Fibroblast of the aortic adventitia (primary cell): ENCODE measurements at regions not wholly inside any gene's neighbourhood (a gene's known extent, or its start where the extent isn't known, plus 50 kb on each side); places are given as distances from the start of the nearest gene placed in this dataset.

Source experiments
- DNase-seq: peaks from one replicate; pipeline ENCODE4 v3.0.0-alpha.2; 2010; ENCODE audit warnings: low read depth
- H3K4me3 ChIP-seq: 2 replicates; pipeline ENCODE4 v1.5.1; 2011; ENCODE audit warnings: low read depth, mild to moderate bottlenecking, control low read depth, low read length, moderate library complexity
- TF ChIP-seq, protein P1 (sequence below): IDR thresholded peaks from 2 replicates; pipeline ENCODE4 v1.5.1; 2011; ENCODE audit warnings: mild to moderate bottlenecking, low read length, control low read depth, inconsistent platforms; ENCODE audit not compliant: insufficient read depth

GRCh38 chr5:106727071-106727470, 943.7 kb downstream of the EFNA5 start:
- TF ChIP-seq, protein P1, sequence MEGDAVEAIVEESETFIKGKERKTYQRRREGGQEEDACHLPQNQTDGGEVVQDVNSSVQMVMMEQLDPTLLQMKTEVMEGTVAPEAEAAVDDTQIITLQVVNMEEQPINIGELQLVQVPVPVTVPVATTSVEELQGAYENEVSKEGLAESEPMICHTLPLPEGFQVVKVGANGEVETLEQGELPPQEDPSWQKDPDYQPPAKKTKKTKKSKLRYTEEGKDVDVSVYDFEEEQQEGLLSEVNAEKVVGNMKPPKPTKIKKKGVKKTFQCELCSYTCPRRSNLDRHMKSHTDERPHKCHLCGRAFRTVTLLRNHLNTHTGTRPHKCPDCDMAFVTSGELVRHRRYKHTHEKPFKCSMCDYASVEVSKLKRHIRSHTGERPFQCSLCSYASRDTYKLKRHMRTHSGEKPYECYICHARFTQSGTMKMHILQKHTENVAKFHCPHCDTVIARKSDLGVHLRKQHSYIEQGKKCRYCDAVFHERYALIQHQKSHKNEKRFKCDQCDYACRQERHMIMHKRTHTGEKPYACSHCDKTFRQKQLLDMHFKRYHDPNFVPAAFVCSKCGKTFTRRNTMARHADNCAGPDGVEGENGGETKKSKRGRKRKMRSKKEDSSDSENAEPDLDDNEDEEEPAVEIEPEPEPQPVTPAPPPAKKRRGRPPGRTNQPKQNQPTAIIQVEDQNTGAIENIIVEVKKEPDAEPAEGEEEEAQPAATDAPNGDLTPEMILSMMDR: no peak
- no peak for DNase-seq
- H3K4me3 ChIP-seq: no peak overlapping the region

- DNase-seq: no peak
- TF ChIP-seq, protein P1: no peak
- no peak overlapping the region for H3K4me3 ChIP-seq
Measured at GRCh38 chr5:106720367-106720766, 950.4 kb downstream of the EFNA5 start.

- TF ChIP-seq, protein P1: no peak
- DNase-seq: no peak
- H3K4me3 ChIP-seq: no peak overlapping the region
Measured at GRCh38 chr5:106699796-106700195, 970.9 kb downstream of the EFNA5 start.

- H3K4me3 ChIP-seq: no peak overlapping the region
- DNase-seq: no peak
- TF ChIP-seq, protein P1: no peak
Measured at GRCh38 chr5:106699198-106699597, 971.5 kb downstream of the EFNA5 start.

DNA sequence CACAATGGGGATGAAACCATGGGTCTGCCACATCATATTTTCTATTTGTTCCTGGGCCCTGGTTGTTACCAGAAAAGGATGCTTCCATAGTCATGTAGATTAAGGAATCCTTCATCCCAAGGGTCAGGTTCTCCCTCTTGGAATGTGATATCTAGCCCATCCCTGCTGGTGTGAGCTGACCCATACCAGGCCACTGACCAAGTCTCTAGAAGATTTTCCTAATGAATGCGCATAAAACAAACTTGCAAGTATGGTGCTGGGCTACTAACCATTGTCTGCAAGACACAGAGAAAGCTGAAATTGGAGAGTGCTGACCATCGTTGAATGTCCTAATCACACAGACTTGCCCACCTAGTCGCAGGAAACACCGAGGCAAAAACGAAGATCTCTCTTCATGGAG, 972.6 kb downstream of the EFNA5 start:
- no peak overlapping the region for H3K4me3 ChIP-seq
- TF ChIP-seq, protein P1: no peak
- no peak for DNase-seq

DNA sequence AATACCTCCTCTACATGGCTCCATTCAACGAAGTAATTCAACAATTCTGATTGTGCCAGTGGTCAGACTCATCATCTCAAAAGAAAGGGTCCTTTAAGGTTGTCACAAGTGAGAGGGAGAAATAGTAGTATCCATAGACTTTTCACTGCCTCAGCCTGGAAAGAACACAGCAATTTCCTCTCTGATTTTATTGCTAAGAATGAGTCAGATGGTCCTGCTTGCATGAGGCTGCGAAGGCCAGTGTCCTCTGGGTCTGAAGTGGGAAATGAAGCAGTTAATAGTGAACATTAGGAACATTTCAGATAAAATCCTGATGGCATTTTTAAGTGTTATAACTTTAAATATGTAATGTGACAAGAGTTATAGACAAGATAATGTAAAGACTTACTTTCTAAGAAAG, 979.0 kb downstream of the EFNA5 start:
- TF ChIP-seq, protein P1: no peak
- no peak overlapping the region for H3K4me3 ChIP-seq
- DNase-seq: no peak

DNA sequence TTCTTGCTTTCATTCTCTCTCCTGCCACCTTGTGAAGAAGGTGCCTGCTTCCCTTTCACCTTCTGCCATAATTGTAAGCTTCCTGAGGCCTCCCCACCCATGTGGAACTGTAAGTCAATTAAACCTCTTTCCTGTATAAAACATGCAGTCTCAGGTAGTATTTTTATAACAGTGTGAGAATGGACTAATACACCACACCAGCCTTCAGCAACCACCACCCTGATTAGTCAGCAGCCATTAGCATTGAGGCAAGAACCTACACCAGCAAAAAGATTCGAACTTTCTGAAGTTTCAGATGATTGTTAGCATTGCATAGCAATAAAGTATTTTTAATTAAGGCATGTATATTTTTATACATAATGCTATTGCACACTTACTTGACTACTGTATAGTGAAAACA, 980.2 kb downstream of the EFNA5 start:
- TF ChIP-seq, protein P1: no peak
- no peak overlapping the region for H3K4me3 ChIP-seq
- no peak for DNase-seq
